Mesenteric fat pad (tissue), 1 donor: ENCODE measurements at regions not wholly inside any gene's neighbourhood (a gene's known extent, or its start where the extent isn't known, plus 50 kb on each side); places are given as distances from the start of the nearest gene placed in this dataset.

Experiments used
- DNase-seq: peaks from one replicate; pipeline ENCODE4 v3.0.0-alpha.2; 2020; ENCODE audit warnings: low spot score
- donor health status: DM: yes; HTN: yes; CAD: no.

DNA sequence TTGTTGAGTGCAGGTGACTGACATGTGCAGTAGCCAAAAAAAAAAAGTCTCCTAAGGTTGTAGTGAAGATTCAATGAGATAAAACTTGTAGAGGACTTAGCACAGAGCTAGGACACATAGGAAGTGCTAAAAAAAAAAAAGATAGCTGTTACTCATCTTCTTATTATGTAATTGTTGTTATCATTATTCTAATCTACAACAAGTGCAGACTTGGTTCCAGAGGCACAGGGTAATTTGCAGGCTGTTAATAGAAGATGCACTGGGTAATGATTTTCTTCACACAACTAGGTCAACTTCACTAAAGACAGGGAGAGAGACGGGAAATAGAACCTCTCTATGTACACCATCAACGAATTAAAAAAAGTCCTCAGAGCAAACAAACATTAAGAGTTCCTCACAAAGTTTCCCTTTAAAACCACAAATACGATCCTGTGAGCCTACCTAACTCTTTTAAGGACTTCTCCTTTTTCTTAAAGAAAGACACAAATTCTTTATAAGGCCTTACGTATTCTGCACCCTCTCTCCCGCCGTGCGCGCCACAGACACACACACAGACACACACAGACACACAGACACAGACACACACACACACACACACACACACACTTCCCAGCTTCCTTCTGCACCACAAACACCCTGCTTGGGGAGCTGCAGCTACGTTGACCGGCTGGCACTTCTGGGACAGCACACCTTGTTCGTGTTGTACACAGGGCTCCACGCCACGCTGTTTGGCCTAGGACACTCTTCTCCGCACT, 49.8 kb upstream of the GADD45A start:
- DNase-seq = no peak
